GM19025 (cell line): ENCODE measurements at regions not wholly inside any gene's neighbourhood (a gene's known extent, or its start where the extent isn't known, plus 50 kb on each side); places are given as distances from the start of the nearest gene placed in this dataset.
"Not testable (repeated sequence)": the region's sequence is repeated elsewhere in the genome, so short reads cannot be mapped to it uniquely, and the experiment has no call there.

Source experiments
- ATAC-seq: cut with Tn5 transposase; IDR thresholded peaks from one replicate; pipeline ENCODE4 v1.9.1; 2021; ENCODE audit warnings: mild to moderate bottlenecking, low read depth, moderate library complexity; ENCODE audit not compliant: unreplicated experiment

- no peak for ATAC-seq
These were observed 270.6 kb downstream of the FBXO8 start for GRCh38 chr4:174012886-174013259.

GRCh38 chr4:174012135-174012885 lies 271.2 kb downstream of the FBXO8 start:
- no peak for ATAC-seq

GRCh38 chr4:174010547-174010946 lies 272.9 kb downstream of the FBXO8 start:
- ATAC-seq: no peak

GRCh38 chr4:174009686-174010451 lies 273.6 kb downstream of the FBXO8 start:
- ATAC-seq: no peak

GRCh38 chr4:174005422-174005821 lies 278.0 kb downstream of the FBXO8 start:
- no peak for ATAC-seq

GRCh38 chr4:173998471-173999144 lies 284.9 kb downstream of the FBXO8 start:
- ATAC-seq: no peak

- ATAC-seq: not testable (repeated sequence)
These were observed 287.7 kb downstream of the FBXO8 start for GRCh38 chr4:173995779-173996178.

- ATAC-seq: no peak
These were observed 291.7 kb downstream of the FBXO8 start for GRCh38 chr4:173991814-173992213.

GRCh38 chr4:173991316-173991715 lies 292.2 kb downstream of the FBXO8 start:
- no peak for ATAC-seq

- no peak for ATAC-seq
These were observed 292.6 kb downstream of the FBXO8 start for GRCh38 chr4:173990869-173991210.

- ATAC-seq: no peak
These were observed 293.2 kb downstream of the FBXO8 start for GRCh38 chr4:173990126-173990868.

GRCh38 chr4:173963523-173963922 lies 319.9 kb downstream of the FBXO8 start:
- not testable (repeated sequence) for ATAC-seq

GRCh38 chr4:173960398-173960797 lies 323.1 kb downstream of the FBXO8 start:
- ATAC-seq: no peak

- no peak for ATAC-seq
These were observed 325.0 kb downstream of the FBXO8 start for GRCh38 chr4:173958445-173958844.

GRCh38 chr4:173943547-173943946 lies 339.9 kb downstream of the FBXO8 start:
- no peak for ATAC-seq

GRCh38 chr4:173940146-173940545 lies 343.3 kb downstream of the FBXO8 start:
- ATAC-seq: no peak

- ATAC-seq: no peak
These were observed 345.7 kb downstream of the FBXO8 start for GRCh38 chr4:173937631-173938270.

- ATAC-seq: no peak
These were observed 346.6 kb downstream of the FBXO8 start for GRCh38 chr4:173936861-173937260.

- no peak for ATAC-seq
These were observed 347.7 kb downstream of the FBXO8 start for GRCh38 chr4:173935622-173936405.
